HepG2 (cell line): ENCODE measurements at regions not wholly inside any gene's neighbourhood (a gene's known extent, or its start where the extent isn't known, plus 50 kb on each side); places are given as distances from the start of the nearest gene placed in this dataset.
"Not testable (repeated sequence)": the region's sequence is repeated elsewhere in the genome, so short reads cannot be mapped to it uniquely, and the experiment has no call there.

ENCODE experiments used
- MIER3 ChIP-seq: IDR thresholded peaks from 2 replicates; pipeline ENCODE4 v1.6.1; 2016; ENCODE audit warnings: missing compliant biosample characterization, borderline replicate concordance
- ZNF317 ChIP-seq: sonication (generic); formaldehyde crosslinking; IDR thresholded peaks from 2 replicates; pipeline ENCODE4 v1.5.0; 2020; ENCODE audit warnings: mild to moderate bottlenecking, missing genetic modification reagents
- TF ChIP-seq, protein P1 (sequence below): sonication (generic); formaldehyde crosslinking; conservative IDR thresholded peaks from 2 replicates; pipeline ENCODE4 v1.4.0; 2020; ENCODE audit warnings: missing genetic modification reagents

DNA sequence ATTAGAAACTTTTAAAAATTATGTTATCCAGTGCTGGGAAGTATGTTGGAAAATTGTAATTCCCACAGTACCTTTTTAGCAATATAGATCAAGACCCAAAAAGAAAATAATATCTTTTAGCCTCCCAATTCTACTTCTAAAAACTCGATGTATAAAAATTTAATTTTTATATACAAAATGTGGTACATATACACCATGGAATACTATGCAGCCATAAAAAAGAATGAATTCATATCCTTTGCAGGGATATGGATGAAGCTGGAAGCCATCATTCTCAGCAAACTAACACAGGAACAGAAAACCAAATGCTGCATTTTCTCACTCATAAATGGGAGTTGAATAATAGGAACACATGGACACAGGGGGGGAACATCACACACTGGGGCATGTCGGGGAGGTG is 254.5 kb downstream of the MEX3B start:
- not testable (repeated sequence) for TF ChIP-seq MIER3, ZNF317 (CRISPR knock-in tag)
- TF ChIP-seq, protein P1, sequence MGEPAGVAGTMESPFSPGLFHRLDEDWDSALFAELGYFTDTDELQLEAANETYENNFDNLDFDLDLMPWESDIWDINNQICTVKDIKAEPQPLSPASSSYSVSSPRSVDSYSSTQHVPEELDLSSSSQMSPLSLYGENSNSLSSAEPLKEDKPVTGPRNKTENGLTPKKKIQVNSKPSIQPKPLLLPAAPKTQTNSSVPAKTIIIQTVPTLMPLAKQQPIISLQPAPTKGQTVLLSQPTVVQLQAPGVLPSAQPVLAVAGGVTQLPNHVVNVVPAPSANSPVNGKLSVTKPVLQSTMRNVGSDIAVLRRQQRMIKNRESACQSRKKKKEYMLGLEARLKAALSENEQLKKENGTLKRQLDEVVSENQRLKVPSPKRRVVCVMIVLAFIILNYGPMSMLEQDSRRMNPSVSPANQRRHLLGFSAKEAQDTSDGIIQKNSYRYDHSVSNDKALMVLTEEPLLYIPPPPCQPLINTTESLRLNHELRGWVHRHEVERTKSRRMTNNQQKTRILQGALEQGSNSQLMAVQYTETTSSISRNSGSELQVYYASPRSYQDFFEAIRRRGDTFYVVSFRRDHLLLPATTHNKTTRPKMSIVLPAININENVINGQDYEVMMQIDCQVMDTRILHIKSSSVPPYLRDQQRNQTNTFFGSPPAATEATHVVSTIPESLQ (CRISPR knock-in tag) = not testable (repeated sequence)
